Parathyroid adenoma (tissue), 2 donors: ENCODE measurements at regions not wholly inside any gene's neighbourhood (a gene's known extent, or its start where the extent isn't known, plus 50 kb on each side); places are given as distances from the start of the nearest gene placed in this dataset.

Source experiments
- H2AFZ ChIP-seq: fragments of 300-600 bp; sonication (generic); one replicate; pipeline ENCODE4 v1.7.0; 2017; ENCODE audit warnings: antibody characterized with exemption, mild to moderate bottlenecking
- H3K27ac ChIP-seq: fragments of 300-600 bp; sonication (generic); one replicate; pipeline ENCODE4 v1.7.0; 2017
- H3K27me3 ChIP-seq: fragments of 300-600 bp; sonication (generic); one replicate; pipeline ENCODE4 v1.7.0; 2017; ENCODE audit warnings: low read length; ENCODE audit not compliant: control insufficient read depth, insufficient read depth
- H3K36me3 ChIP-seq: fragments of 300-600 bp; sonication (generic); one replicate; pipeline ENCODE4 v1.7.0; 2017; ENCODE audit warnings: low read length; ENCODE audit not compliant: control insufficient read depth, insufficient read depth
- H3K4me1 ChIP-seq: fragments of 300-600 bp; sonication (generic); one replicate; pipeline ENCODE4 v1.7.0; 2017; ENCODE audit warnings: control low read depth
- H3K4me2 ChIP-seq: fragments of 300-600 bp; sonication (generic); one replicate; pipeline ENCODE4 v1.7.0; 2017; ENCODE audit warnings: low read length
- H3K4me3 ChIP-seq: fragments of 300-600 bp; sonication (generic); one replicate; pipeline ENCODE4 v1.7.0; 2017; ENCODE audit warnings: low read depth, low read length
- H3K79me2 ChIP-seq: fragments of 300-600 bp; sonication (generic); one replicate; pipeline ENCODE4 v1.7.0; 2017; ENCODE audit warnings: control low read depth
- H3K9ac ChIP-seq: fragments of 300-600 bp; sonication (generic); one replicate; pipeline ENCODE4 v1.7.0; 2017; ENCODE audit warnings: mild to moderate bottlenecking
- H3K9me3 ChIP-seq: fragments of 300-600 bp; sonication (generic); one replicate; pipeline ENCODE4 v1.7.0; 2017; ENCODE audit warnings: low read length; ENCODE audit not compliant: control insufficient read depth
- CTCF ChIP-seq: fragments of 300-600 bp; sonication (generic); IDR thresholded peaks from one replicate; pipeline ENCODE4 v1.7.0; 2017; ENCODE audit warnings: antibody characterized with exemption, mild to moderate bottlenecking
- donor health status: primary hyperparathyroidism.

- Histone ChIP-seq H3K4me1 (no peaks in the 10 kb centered on the region), H2AFZ (no peak overlapping the region), H3K79me2 (no peaks in the 10 kb centered on the region), H3K36me3 (no peaks in the 10 kb centered on the region), H3K4me2 (no peak overlapping the region), H3K27ac (no peak overlapping the region), H3K27me3 (no peaks in the 10 kb centered on the region), H3K9me3 (no peaks in the 10 kb centered on the region), H3K4me3 (no peak overlapping the region), H3K9ac (no peak overlapping the region)
- TF ChIP-seq CTCF = no peak
Measured at GRCh38 chr13:74573654-74574053, 439.4 kb upstream of the KLF12 start.

- no peaks in the 10 kb centered on the region for H3K36me3 ChIP-seq
- no peaks in the 10 kb centered on the region for H3K79me2 ChIP-seq
- no peak overlapping the region for H3K4me2 ChIP-seq
- H3K4me3 ChIP-seq = no peak overlapping the region
- H3K27ac ChIP-seq = no peak overlapping the region
- H3K9me3 ChIP-seq = no peaks in the 10 kb centered on the region
- H2AFZ ChIP-seq = no peak overlapping the region
- no peak for TF ChIP-seq CTCF
- no peak overlapping the region for H3K9ac ChIP-seq
- no peaks in the 10 kb centered on the region for H3K27me3 ChIP-seq
- no peaks in the 10 kb centered on the region for H3K4me1 ChIP-seq
Measured at GRCh38 chr13:74571811-74572210, 437.6 kb upstream of the KLF12 start.

GRCh38 chr13:74570834-74571233 lies 436.6 kb upstream of the KLF12 start:
- no peaks in the 10 kb centered on the region for H3K79me2 ChIP-seq
- no peaks in the 10 kb centered on the region for H3K27me3 ChIP-seq
- no peaks in the 10 kb centered on the region for H3K9me3 ChIP-seq
- no peak overlapping the region for H3K27ac ChIP-seq
- no peaks in the 10 kb centered on the region for H3K36me3 ChIP-seq
- H3K4me2 ChIP-seq = no peak overlapping the region
- no peak overlapping the region for H3K4me3 ChIP-seq
- no peaks in the 10 kb centered on the region for H3K4me1 ChIP-seq
- H2AFZ ChIP-seq = no peak overlapping the region
- TF ChIP-seq CTCF = no peak
- no peak overlapping the region for H3K9ac ChIP-seq

- Histone ChIP-seq H3K79me2 (no peaks in the 10 kb centered on the region), H3K27me3 (no peaks in the 10 kb centered on the region), H3K4me1 (no peaks in the 10 kb centered on the region), H3K4me2 (no peak overlapping the region), H3K4me3 (no peak overlapping the region), H2AFZ (no peak overlapping the region), H3K36me3 (no peaks in the 10 kb centered on the region), H3K9ac (no peak overlapping the region), H3K9me3 (no peaks in the 10 kb centered on the region), H3K27ac (no peak overlapping the region)
- no peak for TF ChIP-seq CTCF
Measured at GRCh38 chr13:74570046-74570445, 435.8 kb upstream of the KLF12 start.

- Histone ChIP-seq H3K27me3 (no peaks in the 10 kb centered on the region), H3K9me3 (no peaks in the 10 kb centered on the region), H3K27ac (no peak overlapping the region), H3K4me1 (no peaks in the 10 kb centered on the region), H3K36me3 (no peaks in the 10 kb centered on the region), H2AFZ (no peak overlapping the region), H3K79me2 (no peaks in the 10 kb centered on the region), H3K4me2 (no peak overlapping the region), H3K9ac (no peak overlapping the region), H3K4me3 (no peak overlapping the region)
- no peak for TF ChIP-seq CTCF
Measured at GRCh38 chr13:74569251-74569650, 435.0 kb upstream of the KLF12 start.
